GM21367 (cell line): ENCODE measurements at regions not wholly inside any gene's neighbourhood (a gene's known extent, or its start where the extent isn't known, plus 50 kb on each side); places are given as distances from the start of the nearest gene placed in this dataset.

Experiments used
- ATAC-seq: cut with Tn5 transposase; IDR thresholded peaks from one replicate; pipeline ENCODE4 v1.9.1; 2021; ENCODE audit not compliant: unreplicated experiment

DNA sequence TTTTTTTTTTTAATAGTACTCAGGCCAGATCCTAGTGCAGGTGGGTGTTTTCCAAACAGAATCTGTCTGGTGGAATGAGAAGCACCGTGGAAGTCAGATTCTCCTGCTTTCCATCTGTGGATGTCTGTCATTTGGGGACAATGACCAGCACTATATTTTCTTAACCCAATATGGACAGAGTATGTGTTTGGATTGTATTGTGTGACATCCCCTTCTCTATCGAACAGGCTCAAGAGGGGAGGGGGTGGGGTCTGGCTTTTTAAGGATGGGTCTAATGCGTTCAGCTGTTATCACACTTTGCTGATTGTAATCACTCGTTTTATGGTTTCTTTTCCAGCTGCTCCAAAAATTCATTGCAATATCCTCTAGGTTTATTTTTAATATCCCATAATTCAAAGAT, 197.5 kb upstream of the CEP162 start:
- no peak for ATAC-seq

DNA sequence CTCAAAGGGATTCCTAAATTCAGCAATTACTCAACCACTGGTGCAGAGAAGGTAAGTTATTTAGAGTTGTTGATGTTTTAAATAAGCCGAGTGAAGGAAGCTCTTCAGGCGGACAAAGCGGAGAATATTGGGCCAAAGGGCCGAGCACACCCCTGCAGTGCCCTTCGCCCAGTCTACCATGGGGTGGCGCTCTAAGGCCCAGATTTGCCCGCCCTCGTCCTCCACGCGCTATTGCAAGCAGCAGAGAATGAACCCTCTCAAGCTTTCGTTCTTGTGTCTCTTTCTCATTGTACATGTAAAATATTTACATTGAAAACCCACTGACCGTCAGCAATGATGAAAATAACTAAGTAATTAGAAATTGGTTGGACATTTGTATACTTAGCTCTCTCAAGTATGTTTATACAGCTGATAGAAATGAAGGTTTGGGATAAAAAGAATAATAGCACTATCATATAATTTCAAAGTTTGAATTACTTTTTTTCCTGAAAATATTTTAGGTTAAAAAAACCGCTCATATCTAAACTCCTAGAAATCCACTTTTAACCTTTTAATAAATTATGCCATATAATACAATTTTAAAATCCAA, 195.0 kb upstream of the CEP162 start:
- peak; percentile 89 for ATAC-seq

GRCh38 chr6:84421031-84421430, 193.6 kb upstream of the CEP162 start:
- ATAC-seq, result no peak

DNA sequence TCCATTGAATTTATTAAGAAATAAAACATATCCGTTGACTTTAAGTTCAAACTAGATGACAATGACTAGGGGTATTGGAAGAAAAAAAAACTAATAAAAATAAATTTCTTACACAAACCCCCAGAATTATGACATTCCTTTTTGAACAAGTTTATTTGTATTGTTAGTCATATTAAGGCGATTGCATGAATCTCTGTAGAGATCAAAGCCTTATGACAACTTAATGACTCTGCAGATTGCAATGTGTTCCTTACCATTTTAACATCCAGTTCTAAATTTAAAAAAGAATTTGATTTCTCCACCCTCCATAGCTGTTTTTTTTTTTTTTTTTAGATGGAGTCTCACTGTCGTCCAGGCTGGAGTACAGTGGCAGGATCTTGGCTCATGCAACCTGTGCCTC, 189.8 kb upstream of the CEP162 start:
- no peak for ATAC-seq

- no peak for ATAC-seq
These were observed 188.7 kb upstream of the CEP162 start for GRCh38 chr6:84416043-84416657.

DNA sequence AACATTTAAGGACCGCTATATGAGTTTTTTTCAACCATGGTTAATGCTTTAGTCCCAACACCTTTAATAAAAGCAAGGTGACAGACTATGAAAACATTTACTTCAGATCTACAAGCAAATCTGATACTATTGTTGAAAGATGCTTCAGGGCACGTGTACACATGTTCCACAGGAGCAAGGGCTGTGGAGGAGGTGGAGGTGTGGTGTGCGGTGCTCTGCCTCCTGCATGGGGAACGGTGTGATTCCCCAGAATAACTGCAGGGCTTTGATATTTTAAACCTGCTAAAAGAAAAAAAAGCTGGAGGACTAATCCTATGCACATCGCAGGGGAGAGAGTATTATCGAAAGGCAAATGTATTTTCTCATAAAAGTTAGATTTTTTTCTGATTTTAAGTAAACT, 188.1 kb upstream of the CEP162 start:
- no peak for ATAC-seq

GRCh38 chr6:84415068-84415467, 187.6 kb upstream of the CEP162 start:
- no peak for ATAC-seq

GRCh38 chr6:84414531-84414930, 187.1 kb upstream of the CEP162 start:
- ATAC-seq, result no peak

DNA sequence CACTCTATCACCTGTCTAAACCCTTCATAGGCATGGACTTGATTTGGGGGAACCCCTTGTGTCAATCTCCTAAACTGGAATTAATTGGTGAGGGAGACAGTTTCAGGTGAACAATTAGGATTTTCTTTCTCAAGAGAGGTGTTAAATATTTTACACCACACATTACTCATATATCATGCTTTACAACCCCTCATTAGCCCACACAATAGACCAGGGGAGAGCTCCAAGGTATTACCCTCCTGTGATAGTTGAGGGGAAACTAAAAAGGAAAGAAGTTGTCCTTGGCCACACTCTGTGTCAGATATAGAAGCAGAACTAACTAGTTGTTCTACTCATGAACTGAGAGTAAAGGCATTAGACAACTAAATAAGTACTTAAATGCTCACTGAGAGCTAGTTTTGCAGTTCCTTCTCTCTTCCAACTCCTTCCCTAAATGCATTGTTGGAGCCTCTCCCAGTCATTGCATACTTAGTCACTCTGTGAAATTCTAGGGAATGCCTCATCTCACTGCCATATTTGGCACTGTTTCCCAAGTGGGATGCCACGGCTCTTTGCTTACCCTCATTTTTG, 183.7 kb upstream of the CEP162 start:
- ATAC-seq, result no peak

DNA sequence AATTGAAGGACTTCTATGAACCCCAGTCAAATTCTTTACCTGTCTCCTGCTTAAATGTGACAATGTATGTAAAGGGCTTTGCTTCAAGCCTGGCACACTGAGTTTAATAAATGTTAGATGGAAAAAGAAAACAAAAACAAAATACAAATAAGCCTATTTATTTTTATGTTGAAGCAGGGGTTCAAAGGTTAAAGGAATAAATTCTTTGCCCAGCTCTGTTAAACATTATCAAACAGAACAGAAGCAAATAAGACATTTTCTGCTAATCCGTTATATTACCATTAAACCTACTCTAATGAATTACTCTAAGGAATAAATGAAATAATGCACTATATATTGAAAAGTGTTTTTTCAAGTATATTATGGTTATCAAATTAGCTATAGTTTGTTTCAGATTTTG, 182.5 kb upstream of the CEP162 start:
- ATAC-seq, result no peak

DNA sequence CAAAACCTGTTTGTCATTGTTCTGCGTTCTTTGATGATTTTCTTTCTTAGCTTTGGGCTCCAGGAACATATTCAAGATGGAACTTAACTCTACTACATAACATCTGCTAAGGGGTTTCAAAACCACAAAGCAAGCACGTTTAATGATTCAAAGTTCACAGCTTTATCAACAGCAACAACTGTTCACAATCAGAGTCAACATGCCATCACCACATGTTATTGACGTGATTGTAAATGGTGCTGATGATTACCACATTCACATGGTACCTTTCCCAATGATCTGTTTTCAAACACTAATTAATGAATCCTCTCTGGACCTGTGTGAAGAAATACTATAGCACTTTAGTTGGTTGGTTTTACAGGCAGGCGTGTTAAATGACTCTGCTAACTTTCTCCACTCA, 180.6 kb upstream of the CEP162 start:
- no peak for ATAC-seq

GRCh38 chr6:84403545-84403944, 176.1 kb upstream of the CEP162 start:
- ATAC-seq, result no peak

DNA sequence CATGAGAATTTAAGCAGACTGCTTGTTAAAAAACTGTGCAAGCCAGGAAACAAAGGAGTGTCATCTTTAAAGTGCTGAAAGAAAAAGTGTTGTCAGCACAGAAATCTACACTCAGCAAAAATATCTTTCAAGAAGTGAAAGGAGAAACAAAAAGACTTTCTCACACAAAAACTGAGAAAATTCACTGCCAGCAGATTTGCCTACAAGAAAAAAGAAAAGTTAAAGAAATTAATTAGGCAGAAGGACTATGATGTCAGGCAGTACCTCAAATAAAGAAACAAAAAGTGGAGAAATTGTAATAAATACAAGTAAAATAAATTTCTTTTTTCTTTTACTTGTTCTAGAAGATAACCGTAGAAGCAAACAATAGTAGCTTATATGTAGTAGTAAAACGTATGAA, 171.6 kb upstream of the CEP162 start:
- ATAC-seq, result no peak

- ATAC-seq, result no peak
These were observed 164.8 kb upstream of the CEP162 start for GRCh38 chr6:84392261-84392660.

DNA sequence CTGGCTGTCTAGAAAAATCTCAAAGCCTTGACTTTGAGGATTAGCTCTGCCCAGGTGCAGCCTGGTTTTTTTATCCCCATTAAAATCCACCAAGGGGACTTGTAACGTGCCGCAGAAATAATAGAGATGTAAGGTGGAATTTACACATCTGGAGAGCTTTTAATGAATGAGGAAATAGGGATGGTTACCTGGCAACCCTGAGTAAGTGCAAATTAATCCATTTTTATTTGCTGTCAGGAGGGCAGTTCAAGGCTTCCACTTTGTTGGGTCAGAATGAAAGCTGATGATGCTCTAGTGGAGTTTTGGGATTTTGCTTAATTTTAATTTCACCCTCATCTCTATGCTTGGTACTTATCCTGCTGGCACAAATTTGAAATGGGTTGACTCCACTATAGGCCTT, 163.4 kb upstream of the CEP162 start:
- no peak for ATAC-seq

DNA sequence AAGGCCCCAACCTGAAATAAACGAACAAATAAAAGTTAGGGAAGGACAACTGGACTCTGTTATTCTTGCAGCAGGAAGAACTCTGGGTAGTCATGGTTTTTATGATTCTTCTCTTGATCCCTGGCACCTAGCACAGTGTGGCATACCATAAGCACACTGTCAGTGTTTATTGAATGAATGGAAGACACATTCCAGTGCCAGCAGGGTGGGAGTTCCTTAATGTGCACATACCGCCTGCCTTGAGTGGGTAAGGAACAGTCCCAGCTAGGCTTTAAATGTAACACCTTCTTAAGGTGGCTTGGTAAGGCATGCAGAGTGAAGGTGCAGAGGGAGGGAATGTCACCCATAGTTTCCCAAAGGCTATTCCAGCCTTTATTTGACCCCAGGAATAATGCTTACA, 162.9 kb upstream of the CEP162 start:
- ATAC-seq, result no peak

- ATAC-seq, result no peak
These were observed 151.7 kb upstream of the CEP162 start for GRCh38 chr6:84379142-84379541.

DNA sequence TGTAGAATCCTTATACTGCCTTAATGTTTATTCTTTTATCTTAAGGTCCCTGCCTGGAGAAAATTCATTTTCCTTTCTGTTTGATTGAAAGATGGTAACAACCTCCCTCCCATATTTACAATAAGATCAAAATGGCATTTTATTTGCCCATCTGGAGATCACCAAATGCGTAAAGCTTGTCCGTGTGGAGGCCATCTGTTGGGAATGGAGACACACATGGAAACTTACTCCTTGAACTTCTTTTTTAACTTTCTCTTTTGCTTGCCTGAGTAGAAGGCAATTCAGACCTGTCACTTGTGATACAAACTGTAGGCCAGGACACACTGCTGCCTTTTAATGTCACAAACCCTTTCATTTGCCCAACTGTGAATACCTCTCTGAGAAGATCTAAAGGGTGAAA, 144.8 kb upstream of the CEP162 start:
- no peak for ATAC-seq

DNA sequence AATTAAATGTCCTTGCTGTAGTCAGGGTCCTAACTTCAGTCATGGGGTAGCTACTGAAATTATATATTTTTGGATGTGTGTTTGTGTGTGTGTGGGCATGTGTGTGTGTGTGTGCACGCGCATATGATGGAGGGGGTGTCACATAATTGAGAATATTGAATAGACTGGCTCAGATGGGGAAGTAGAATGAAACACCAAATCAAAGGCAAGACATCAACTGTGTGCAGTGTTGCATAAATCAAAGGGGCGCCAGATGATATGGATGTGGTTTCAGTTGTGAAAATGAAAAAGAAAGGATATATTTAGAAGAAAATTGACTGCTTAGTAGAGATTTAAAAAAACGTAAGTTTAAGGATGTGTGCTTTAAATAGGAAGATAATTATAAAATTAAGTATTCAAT, 144.2 kb upstream of the CEP162 start:
- ATAC-seq, result no peak

DNA sequence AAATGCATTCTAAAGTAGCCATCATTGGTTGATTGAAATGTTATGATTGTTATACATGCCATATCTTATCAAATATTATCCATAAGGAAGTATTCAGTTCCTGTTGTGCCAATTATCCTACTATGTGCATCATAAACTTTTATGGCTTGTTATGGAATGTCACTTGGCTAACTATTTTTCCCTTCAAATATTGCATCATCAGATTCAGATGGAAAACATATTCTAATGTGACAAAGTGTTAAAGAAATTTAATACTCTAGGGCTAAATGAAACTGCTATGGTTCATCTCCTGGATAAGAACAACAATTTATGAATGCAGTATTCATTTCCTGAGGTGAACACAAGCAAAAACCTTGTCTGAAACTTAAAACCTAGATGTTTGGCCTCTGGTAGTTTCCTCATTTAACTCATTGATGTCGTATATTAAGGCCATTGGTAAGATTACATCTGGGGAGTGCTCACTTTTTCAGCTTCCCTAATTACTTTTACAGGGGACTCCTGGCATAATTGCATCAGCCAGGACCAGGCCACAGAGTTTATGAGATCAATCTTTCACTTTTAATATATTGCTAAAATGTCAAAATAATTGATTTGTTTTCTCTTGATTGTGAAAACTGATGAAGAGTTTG, 134.9 kb upstream of the CEP162 start:
- no peak for ATAC-seq

GRCh38 chr6:84361372-84362192, 134.1 kb upstream of the CEP162 start:
- ATAC-seq, result no peak

DNA sequence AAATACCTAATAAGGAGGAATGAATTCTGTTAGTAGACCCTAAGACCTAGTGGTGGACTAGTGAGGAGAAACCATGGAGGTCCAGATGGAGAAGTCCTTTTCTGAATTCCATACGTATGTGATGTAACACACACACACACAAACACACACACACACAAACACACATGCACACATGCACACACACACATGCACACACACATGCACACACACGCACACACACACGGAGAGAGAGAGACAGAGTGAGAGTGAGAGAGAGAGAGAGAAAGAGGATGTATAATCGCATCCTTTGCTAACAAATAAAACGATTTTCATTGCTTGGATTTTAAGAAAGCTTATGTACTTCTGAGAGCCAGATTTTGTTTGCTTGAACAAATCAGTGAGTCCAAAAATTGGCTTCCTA, 132.6 kb upstream of the CEP162 start:
- no peak for ATAC-seq
